HEK293 (cell line): ENCODE measurements at regions not wholly inside any gene's neighbourhood (a gene's known extent, or its start where the extent isn't known, plus 50 kb on each side); places are given as distances from the start of the nearest gene placed in this dataset.

ENCODE experiments used
- TCF7L2 ChIP-seq: IDR thresholded peaks from 2 replicates; pipeline ENCODE4 v1.6.1; 2011; ENCODE audit warnings: low read depth, mild to moderate bottlenecking, inconsistent platforms, low read length, moderate library complexity, borderline replicate concordance
- YY1 ChIP-seq: fragments of 450-650 bp; formaldehyde crosslinking; IDR thresholded peaks from 2 replicates; pipeline ENCODE4 v1.5.1; 2018; ENCODE audit warnings: missing biosample characterization, missing genetic modification characterization
- ZNF112 ChIP-seq: fragments of 450-650 bp; formaldehyde crosslinking; IDR thresholded peaks from 2 replicates; pipeline ENCODE4 v1.5.0; 2017; ENCODE audit warnings: missing biosample characterization, missing genetic modification characterization
- ZNF121 ChIP-seq: fragments of 450-650 bp; formaldehyde crosslinking; IDR thresholded peaks from 2 replicates; pipeline ENCODE4 v1.5.1; 2016; ENCODE audit warnings: missing biosample characterization, missing genetic modification characterization
- ZNF169 ChIP-seq: fragments of 450-650 bp; formaldehyde crosslinking; IDR thresholded peaks from 2 replicates; pipeline ENCODE4 v1.5.1; 2016; ENCODE audit warnings: missing biosample characterization, missing genetic modification characterization
- ZNF175 ChIP-seq: fragments of 450-650 bp; formaldehyde crosslinking; IDR thresholded peaks from 2 replicates; pipeline ENCODE4 v1.5.1; 2016; ENCODE audit warnings: missing biosample characterization, missing genetic modification characterization
- ZNF292 ChIP-seq: fragments of 450-650 bp; formaldehyde crosslinking; IDR thresholded peaks from 2 replicates; pipeline ENCODE4 v1.5.1; 2016; ENCODE audit warnings: low read depth, missing biosample characterization, missing genetic modification characterization, borderline replicate concordance
- ZNF785 ChIP-seq: fragments of 450-650 bp; formaldehyde crosslinking; IDR thresholded peaks from 2 replicates; pipeline ENCODE4 v1.5.1; 2016; ENCODE audit warnings: missing biosample characterization, missing genetic modification characterization
- ZSCAN23 ChIP-seq: fragments of 450-650 bp; formaldehyde crosslinking; IDR thresholded peaks from 2 replicates; pipeline ENCODE4 v1.5.1; 2016; ENCODE audit warnings: missing biosample characterization, missing genetic modification characterization
- TF ChIP-seq, protein P1 (sequence below): fragments of 450-650 bp; formaldehyde crosslinking; IDR thresholded peaks from 2 replicates; pipeline ENCODE4 v1.5.1; 2016; ENCODE audit warnings: missing biosample characterization, missing genetic modification characterization
- TF ChIP-seq, protein P2 (sequence below): fragments of 450-650 bp; formaldehyde crosslinking; IDR thresholded peaks from 2 replicates; pipeline ENCODE4 v1.5.1; 2016; ENCODE audit warnings: missing biosample characterization, missing genetic modification characterization
- TF ChIP-seq, protein P3 (sequence below): fragments of 450-650 bp; formaldehyde crosslinking; optimal IDR thresholded peaks from 2 replicates; pipeline ENCODE3; 2016; ENCODE audit warnings: missing biosample characterization, mild to moderate bottlenecking, missing genetic modification characterization

DNA sequence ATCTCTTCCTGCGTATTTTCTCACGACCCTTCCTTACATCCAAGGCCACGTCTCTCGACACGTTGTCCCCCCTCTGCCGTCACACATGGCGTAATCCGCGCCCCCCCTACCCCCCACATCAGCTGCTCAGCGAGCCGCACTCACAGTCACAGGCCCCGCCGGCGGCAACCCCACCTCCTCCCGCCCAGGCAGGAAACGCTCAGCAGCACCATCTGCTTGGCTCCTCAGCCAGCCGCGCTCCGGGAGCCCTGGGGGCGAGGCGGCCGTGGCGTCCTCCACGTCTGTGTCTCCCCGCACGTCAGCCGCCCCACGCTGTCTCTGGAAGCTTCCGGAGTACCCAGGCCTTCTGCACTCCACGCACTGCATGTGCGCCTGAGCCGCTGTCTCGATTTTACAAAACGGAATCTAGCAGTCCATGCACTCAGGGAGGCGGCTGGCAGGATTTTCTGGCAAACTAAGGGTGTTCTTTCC is 64.6 kb downstream of the SIK1 start:
- TF ChIP-seq ZNF121 (tag by site-specific recombination) = no peak
- TF ChIP-seq, protein P1, sequence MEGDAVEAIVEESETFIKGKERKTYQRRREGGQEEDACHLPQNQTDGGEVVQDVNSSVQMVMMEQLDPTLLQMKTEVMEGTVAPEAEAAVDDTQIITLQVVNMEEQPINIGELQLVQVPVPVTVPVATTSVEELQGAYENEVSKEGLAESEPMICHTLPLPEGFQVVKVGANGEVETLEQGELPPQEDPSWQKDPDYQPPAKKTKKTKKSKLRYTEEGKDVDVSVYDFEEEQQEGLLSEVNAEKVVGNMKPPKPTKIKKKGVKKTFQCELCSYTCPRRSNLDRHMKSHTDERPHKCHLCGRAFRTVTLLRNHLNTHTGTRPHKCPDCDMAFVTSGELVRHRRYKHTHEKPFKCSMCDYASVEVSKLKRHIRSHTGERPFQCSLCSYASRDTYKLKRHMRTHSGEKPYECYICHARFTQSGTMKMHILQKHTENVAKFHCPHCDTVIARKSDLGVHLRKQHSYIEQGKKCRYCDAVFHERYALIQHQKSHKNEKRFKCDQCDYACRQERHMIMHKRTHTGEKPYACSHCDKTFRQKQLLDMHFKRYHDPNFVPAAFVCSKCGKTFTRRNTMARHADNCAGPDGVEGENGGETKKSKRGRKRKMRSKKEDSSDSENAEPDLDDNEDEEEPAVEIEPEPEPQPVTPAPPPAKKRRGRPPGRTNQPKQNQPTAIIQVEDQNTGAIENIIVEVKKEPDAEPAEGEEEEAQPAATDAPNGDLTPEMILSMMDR (tag by site-specific recombination) = no peak
- no peak for TF ChIP-seq YY1 (tag by site-specific recombination)
- TF ChIP-seq, protein P2, sequence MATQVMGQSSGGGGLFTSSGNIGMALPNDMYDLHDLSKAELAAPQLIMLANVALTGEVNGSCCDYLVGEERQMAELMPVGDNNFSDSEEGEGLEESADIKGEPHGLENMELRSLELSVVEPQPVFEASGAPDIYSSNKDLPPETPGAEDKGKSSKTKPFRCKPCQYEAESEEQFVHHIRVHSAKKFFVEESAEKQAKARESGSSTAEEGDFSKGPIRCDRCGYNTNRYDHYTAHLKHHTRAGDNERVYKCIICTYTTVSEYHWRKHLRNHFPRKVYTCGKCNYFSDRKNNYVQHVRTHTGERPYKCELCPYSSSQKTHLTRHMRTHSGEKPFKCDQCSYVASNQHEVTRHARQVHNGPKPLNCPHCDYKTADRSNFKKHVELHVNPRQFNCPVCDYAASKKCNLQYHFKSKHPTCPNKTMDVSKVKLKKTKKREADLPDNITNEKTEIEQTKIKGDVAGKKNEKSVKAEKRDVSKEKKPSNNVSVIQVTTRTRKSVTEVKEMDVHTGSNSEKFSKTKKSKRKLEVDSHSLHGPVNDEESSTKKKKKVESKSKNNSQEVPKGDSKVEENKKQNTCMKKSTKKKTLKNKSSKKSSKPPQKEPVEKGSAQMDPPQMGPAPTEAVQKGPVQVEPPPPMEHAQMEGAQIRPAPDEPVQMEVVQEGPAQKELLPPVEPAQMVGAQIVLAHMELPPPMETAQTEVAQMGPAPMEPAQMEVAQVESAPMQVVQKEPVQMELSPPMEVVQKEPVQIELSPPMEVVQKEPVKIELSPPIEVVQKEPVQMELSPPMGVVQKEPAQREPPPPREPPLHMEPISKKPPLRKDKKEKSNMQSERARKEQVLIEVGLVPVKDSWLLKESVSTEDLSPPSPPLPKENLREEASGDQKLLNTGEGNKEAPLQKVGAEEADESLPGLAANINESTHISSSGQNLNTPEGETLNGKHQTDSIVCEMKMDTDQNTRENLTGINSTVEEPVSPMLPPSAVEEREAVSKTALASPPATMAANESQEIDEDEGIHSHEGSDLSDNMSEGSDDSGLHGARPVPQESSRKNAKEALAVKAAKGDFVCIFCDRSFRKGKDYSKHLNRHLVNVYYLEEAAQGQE (tag by site-specific recombination) = no peak
- TF ChIP-seq ZNF785 (tag by site-specific recombination) = no peak
- no peak for TF ChIP-seq ZSCAN23 (tag by site-specific recombination)
- no peak for TF ChIP-seq ZNF175 (tag by site-specific recombination)
- TF ChIP-seq TCF7L2 = no peak
- no peak for TF ChIP-seq ZNF292
- TF ChIP-seq, protein P3, sequence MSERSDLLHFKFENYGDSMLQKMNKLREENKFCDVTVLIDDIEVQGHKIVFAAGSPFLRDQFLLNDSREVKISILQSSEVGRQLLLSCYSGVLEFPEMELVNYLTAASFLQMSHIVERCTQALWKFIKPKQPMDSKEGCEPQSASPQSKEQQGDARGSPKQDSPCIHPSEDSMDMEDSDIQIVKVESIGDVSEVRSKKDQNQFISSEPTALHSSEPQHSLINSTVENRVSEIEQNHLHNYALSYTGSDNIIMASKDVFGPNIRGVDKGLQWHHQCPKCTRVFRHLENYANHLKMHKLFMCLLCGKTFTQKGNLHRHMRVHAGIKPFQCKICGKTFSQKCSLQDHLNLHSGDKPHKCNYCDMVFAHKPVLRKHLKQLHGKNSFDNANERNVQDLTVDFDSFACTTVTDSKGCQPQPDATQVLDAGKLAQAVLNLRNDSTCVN (tag by site-specific recombination) = no peak
- TF ChIP-seq ZNF169 (tag by site-specific recombination) = no peak
- no peak for TF ChIP-seq ZNF112 (tag by site-specific recombination)
